Gastroesophageal sphincter (tissue), 4 donors: ENCODE measurements at regions not wholly inside any gene's neighbourhood (a gene's known extent, or its start where the extent isn't known, plus 50 kb on each side); places are given as distances from the start of the nearest gene placed in this dataset.

ENCODE experiments used
- ATAC-seq: fragments of 150-250 bp; one replicate; pipeline ENCODE4 v1.9.1; 2016; ENCODE audit warnings: mild to moderate bottlenecking, moderate library complexity
- H3K27ac ChIP-seq, 4 donors: fragments of 200-600 bp; sonication (generic) in 3 of 4; 1 replicate in 3 of 4; 2 replicates in 1 of 4; pipeline ENCODE4 v1.5.1; 2016 to 2019
- H3K27me3 ChIP-seq: fragments of 200-600 bp; sonication (generic); one replicate; pipeline ENCODE4 v1.5.1; 2019
- H3K36me3 ChIP-seq, 2 donors: fragments of 200-600 bp; sonication (generic); one replicate each; pipeline ENCODE4 v1.5.1; 2019; ENCODE audit warnings: control low read depth in 1 of 2
- H3K4me1 ChIP-seq, 3 donors: fragments of 200-600 bp; sonication (generic); 1 replicate in 2 of 3; 2 replicates in 1 of 3; pipeline ENCODE4 v1.5.1; 2016 to 2019; ENCODE audit warnings: control low read depth in 2 of 3
- H3K4me3 ChIP-seq, 2 donors: fragments of 200-600 bp; sonication (generic); one replicate each; pipeline ENCODE4 v1.5.1; 2019; ENCODE audit warnings: mild to moderate bottlenecking in 1 of 2, moderate library complexity in 1 of 2
- H3K9me3 ChIP-seq, 3 donors: fragments of 200-600 bp; sonication (generic); one replicate each; pipeline ENCODE4 v1.5.1; 2017 to 2019; ENCODE audit warnings: control low read depth in 2 of 3
- EP300 ChIP-seq: sonication (generic); formaldehyde crosslinking; IDR thresholded peaks from one replicate; pipeline ENCODE4 v1.6.1; 2017; ENCODE audit warnings: antibody characterized with exemption, mild to moderate bottlenecking
- POLR2A ChIP-seq, 2 donors: fragments of 450-650 bp; IDR thresholded peaks; one replicate each; pipeline ENCODE4 v1.6.1; 2017; ENCODE audit warnings: antibody characterized with exemption in 2 of 2, mild to moderate bottlenecking in 2 of 2, moderate library complexity in 1 of 2
- POLR2AphosphoS5 ChIP-seq: sonication (generic); formaldehyde crosslinking; IDR thresholded peaks from one replicate; pipeline ENCODE4 v1.6.1; 2017; ENCODE audit warnings: antibody characterized with exemption
- WGBS, 2 donors: methylation state at CpG; one replicate each; pipeline ENCODE4 v1.1.5; 2018; ENCODE audit warnings: low coverage in 1 of 2; 5-methylcytosine and 5-hydroxymethylcytosine counted together
- TF ChIP-seq, protein P1 (sequence below), 4 experiments: fragments of 200-600 bp in 2 of 4; fragments of 450-650 bp in 2 of 4; sonication (generic) in 1 of 4; IDR thresholded peaks; one replicate each; pipeline ENCODE4 v1.5.1; 2017 to 2019; ENCODE audit warnings: antibody characterized with exemption in 4 of 4, mild to moderate bottlenecking in 2 of 4, moderate library complexity in 2 of 4

- Histone ChIP-seq H3K4me1 (no peaks in the 10 kb centered on the region), H3K27me3 (no peaks in the 10 kb centered on the region), H3K4me3 (no peak overlapping the region), H3K27ac (no peak overlapping the region), H3K9me3 (no peaks in the 10 kb centered on the region), H3K36me3 (no peaks in the 10 kb centered on the region)
- TF ChIP-seq POLR2A (IDR thresholded peaks at IDR 0.05) (no peak), EP300 (no peak), POLR2AphosphoS5 (no peak)
- TF ChIP-seq, protein P1, sequence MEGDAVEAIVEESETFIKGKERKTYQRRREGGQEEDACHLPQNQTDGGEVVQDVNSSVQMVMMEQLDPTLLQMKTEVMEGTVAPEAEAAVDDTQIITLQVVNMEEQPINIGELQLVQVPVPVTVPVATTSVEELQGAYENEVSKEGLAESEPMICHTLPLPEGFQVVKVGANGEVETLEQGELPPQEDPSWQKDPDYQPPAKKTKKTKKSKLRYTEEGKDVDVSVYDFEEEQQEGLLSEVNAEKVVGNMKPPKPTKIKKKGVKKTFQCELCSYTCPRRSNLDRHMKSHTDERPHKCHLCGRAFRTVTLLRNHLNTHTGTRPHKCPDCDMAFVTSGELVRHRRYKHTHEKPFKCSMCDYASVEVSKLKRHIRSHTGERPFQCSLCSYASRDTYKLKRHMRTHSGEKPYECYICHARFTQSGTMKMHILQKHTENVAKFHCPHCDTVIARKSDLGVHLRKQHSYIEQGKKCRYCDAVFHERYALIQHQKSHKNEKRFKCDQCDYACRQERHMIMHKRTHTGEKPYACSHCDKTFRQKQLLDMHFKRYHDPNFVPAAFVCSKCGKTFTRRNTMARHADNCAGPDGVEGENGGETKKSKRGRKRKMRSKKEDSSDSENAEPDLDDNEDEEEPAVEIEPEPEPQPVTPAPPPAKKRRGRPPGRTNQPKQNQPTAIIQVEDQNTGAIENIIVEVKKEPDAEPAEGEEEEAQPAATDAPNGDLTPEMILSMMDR (IDR thresholded peaks at IDR 0.05) = no peak
- no peak for ATAC-seq
- WGBS, 2 donors = 57 to 67% methylated on average over 1 to 6 of the region's 6 CpGs
These were observed 1688.0 kb downstream of the STIM2 start for GRCh38 chr4:28548594-28548993.

DNA sequence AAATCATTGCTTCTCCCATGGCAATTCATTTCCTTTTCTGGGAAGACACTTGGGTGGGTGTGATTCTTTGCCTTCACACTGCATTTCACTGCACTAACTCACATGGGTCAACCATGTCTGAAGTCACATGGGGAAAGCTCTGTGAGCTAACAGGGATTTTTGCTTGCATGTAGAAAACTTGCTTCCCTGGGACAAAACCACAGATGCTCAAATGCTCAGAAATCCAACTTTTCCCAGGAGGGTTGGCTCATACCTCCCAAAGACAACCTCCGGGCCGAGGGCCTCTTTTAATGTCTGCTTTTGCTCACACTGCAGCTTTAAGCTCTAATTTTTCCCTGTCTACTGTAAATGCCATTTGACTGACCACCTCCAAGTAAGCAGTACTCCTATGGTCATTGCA lies 1695.2 kb downstream of the STIM2 start:
- Histone ChIP-seq H3K4me1 (no peaks in the 10 kb centered on the region), H3K4me3 (no peak overlapping the region), H3K27ac (no peak overlapping the region), H3K9me3 (no peaks in the 10 kb centered on the region), H3K36me3 (no peaks in the 10 kb centered on the region), H3K27me3 (no peaks in the 10 kb centered on the region)
- 54% methylated on average over 2 of the region's 2 CpGs; no CpG with 5 or more reads in 1 of the 2 donors for WGBS, 2 donors
- no peak for ATAC-seq
- TF ChIP-seq POLR2AphosphoS5 (no peak), EP300 (no peak), POLR2A (IDR thresholded peaks at IDR 0.05) (no peak)
- TF ChIP-seq, protein P1 (IDR thresholded peaks at IDR 0.05) = no peak

GRCh38 chr4:28557755-28558154 lies 1697.1 kb downstream of the STIM2 start:
- 60 to 100% methylated on average over 2 of the region's 2 CpGs for WGBS, 2 donors
- TF ChIP-seq EP300 (no peak), POLR2A (IDR thresholded peaks at IDR 0.05) (no peak), POLR2AphosphoS5 (no peak)
- TF ChIP-seq, protein P1 (IDR thresholded peaks at IDR 0.05) = no peak
- Histone ChIP-seq H3K27me3 (no peaks in the 10 kb centered on the region), H3K4me3 (no peak overlapping the region), H3K4me1 (no peaks in the 10 kb centered on the region), H3K36me3 (no peaks in the 10 kb centered on the region), H3K9me3 (no peaks in the 10 kb centered on the region), H3K27ac (no peak overlapping the region)
- ATAC-seq = no peak

DNA sequence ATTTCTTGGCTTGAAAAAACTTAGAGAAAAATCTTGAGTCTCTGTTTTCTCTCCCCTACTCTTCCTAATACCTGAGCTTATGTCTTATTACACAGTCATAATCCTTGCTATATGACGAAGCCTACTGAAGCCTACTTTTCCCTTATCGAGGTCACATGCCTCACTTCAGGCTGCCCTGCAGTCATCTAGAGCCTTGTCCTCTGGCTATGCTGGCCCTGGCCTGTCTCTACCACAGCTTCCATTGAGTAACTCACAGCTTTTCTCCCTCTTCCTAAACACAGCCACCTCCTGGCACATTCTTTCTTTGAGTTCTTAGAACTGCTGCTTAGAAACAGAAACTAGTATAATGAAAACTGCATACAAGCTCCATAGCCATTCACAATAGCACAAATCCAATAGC lies 1698.3 kb downstream of the STIM2 start:
- no peaks in the 10 kb centered on the region for H3K27me3 ChIP-seq
- H3K4me1 ChIP-seq = no peaks in the 10 kb centered on the region
- no peaks in the 10 kb centered on the region for H3K9me3 ChIP-seq
- WGBS, 2 donors = 27 to 50% methylated on average over 2 of the region's 2 CpGs
- no peak overlapping the region for H3K27ac ChIP-seq
- TF ChIP-seq, protein P1 (IDR thresholded peaks at IDR 0.05) = no peak
- TF ChIP-seq EP300 = no peak
- TF ChIP-seq POLR2AphosphoS5 = no peak
- TF ChIP-seq POLR2A (IDR thresholded peaks at IDR 0.05) = no peak
- no peak for ATAC-seq
- H3K36me3 ChIP-seq = no peaks in the 10 kb centered on the region
- H3K4me3 ChIP-seq = no peak overlapping the region

- no peak for TF ChIP-seq POLR2AphosphoS5
- TF ChIP-seq EP300 = no peak
- TF ChIP-seq, protein P1 (IDR thresholded peaks at IDR 0.05) = no peak
- TF ChIP-seq POLR2A (IDR thresholded peaks at IDR 0.05) = no peak
- WGBS, 2 donors = 12 to 13% methylated on average over 1 of the region's 4 CpGs
These were observed 1702.3 kb downstream of the STIM2 start for GRCh38 chr4:28562913-28563312.

More at GRCh38 chr4:28562913-28563312, 1702.3 kb downstream of the STIM2 start:
- H3K36me3 ChIP-seq = no peaks in the 10 kb centered on the region
- H3K9me3 ChIP-seq = no peaks in the 10 kb centered on the region
- no peak overlapping the region for H3K4me3 ChIP-seq
- no peaks in the 10 kb centered on the region for H3K4me1 ChIP-seq
- H3K27ac ChIP-seq = no peak overlapping the region
- ATAC-seq = no peak
- no peaks in the 10 kb centered on the region for H3K27me3 ChIP-seq
